GM12864 (cell line): ENCODE measurements at regions not wholly inside any gene's neighbourhood (a gene's known extent, or its start where the extent isn't known, plus 50 kb on each side); places are given as distances from the start of the nearest gene placed in this dataset.

ENCODE experiments used
- DNase-seq: peaks from one replicate; pipeline ENCODE4 v3.0.0-alpha.2; 2011; ENCODE audit warnings: low read depth
- H3K4me3 ChIP-seq: 2 replicates; pipeline ENCODE4 v1.5.1; 2011; ENCODE audit warnings: mild to moderate bottlenecking, low read depth, low read length, control low read depth
- TF ChIP-seq, protein P1 (sequence below): IDR thresholded peaks from 2 replicates; pipeline ENCODE4 v1.5.1; 2011; ENCODE audit warnings: low read depth, mild to moderate bottlenecking, moderate library complexity, low read length, control low read depth, inconsistent platforms; ENCODE audit errors: missing control alignments

DNA sequence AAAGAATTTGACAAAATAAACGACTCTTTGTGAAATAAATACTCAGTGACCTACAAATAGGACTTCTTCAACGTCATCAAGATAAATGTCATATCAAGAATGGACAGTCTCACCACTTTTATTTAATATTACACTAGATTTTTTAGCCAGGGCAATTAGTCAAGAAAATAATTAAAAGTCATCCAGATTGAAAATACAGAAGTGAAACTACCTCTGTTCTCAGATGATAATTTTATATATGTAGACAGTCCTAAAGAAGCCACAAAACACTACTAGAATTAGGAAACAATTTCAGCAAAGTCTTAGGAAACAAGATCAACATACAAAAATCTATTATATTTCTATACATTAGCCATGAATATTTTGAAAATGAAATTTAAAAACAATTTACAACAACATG is 689.6 kb upstream of the SEL1L start:
- no peak overlapping the region for H3K4me3 ChIP-seq
- TF ChIP-seq, protein P1, sequence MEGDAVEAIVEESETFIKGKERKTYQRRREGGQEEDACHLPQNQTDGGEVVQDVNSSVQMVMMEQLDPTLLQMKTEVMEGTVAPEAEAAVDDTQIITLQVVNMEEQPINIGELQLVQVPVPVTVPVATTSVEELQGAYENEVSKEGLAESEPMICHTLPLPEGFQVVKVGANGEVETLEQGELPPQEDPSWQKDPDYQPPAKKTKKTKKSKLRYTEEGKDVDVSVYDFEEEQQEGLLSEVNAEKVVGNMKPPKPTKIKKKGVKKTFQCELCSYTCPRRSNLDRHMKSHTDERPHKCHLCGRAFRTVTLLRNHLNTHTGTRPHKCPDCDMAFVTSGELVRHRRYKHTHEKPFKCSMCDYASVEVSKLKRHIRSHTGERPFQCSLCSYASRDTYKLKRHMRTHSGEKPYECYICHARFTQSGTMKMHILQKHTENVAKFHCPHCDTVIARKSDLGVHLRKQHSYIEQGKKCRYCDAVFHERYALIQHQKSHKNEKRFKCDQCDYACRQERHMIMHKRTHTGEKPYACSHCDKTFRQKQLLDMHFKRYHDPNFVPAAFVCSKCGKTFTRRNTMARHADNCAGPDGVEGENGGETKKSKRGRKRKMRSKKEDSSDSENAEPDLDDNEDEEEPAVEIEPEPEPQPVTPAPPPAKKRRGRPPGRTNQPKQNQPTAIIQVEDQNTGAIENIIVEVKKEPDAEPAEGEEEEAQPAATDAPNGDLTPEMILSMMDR, result no peak
- DNase-seq, result no peak

DNA sequence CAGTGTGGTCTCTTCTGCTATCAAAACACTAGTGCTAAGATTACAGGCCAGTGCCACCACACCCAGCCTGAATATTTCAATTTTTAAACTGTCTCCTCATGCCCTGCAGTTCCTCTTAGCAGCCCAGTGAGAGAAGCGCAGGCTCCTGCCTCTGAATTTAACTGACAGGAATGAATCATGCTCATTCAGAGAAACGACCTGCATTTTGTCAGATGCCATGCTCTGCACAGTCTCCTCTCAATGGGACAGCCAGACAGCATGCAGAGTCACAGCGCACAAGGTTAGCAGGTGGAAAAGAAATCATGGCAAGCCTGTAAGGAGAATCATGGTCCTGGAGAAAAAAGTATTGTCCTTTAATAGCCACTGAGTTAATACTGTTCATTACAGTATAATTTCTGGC is 691.0 kb upstream of the SEL1L start:
- no peak for DNase-seq
- TF ChIP-seq, protein P1, result no peak

DNA sequence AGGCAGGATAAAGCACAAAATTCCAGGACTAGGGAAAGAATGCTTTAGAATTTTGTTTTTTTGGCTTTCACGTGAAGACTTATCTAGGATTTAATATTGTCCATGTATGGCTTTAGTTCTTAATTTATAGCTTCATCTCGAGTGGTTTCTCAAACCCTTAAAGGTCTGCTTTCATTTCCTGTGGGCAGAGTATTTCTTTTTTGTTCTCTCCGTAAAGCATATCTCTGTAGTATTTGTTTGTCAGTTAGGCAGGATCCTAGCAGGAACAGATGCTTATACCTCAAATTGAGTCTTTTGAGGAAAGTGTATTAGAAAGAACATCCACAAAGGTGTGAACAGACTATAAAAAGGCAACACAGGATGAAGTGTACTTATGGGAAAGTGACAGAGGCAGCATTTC is 697.1 kb upstream of the SEL1L start:
- DNase-seq, result no peak
- H3K4me3 ChIP-seq, result no peak overlapping the region
- TF ChIP-seq, protein P1, result no peak

More for the DNA sequence above, 691.0 kb upstream of the SEL1L start:
- H3K4me3 ChIP-seq, result no peak overlapping the region

DNA sequence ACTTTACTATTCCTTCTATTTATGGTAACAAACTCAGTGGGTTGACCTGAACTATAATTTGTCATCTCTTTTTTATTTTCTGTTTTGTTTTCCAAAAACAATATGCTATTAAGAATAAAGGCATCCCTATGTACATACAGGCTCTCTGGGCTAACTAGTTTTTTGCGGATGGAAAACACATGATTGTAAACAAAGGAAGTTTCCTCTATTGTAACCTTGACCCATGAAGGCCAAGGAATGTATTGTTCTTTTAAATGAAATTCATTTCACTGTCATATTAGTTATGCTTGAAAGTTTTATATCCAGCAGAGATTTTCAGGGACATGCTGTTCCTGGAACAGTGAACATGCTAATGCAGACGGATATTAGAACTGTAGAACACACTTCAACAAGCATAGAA is 705.0 kb upstream of the SEL1L start:
- H3K4me3 ChIP-seq, result no peak overlapping the region
- TF ChIP-seq, protein P1, result no peak
- DNase-seq, result no peak

DNA sequence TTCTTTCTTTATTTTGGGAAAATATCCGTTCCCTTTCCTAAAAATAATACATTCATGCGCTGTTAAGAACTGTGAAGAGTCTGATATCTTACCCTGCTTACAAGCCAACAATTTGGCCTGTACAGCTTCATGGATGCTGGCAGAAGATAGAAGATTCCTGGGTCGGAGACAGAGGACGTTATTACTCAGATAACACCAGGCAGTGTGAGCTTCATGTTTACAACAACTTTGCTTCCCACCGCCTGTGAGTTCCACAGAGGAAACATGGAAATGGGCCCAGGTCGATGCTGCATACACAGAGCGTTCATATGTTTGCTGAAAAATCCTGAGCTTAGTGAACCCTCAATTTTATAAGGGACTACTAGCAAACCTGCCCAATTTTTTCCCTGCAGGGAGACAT is 705.6 kb upstream of the SEL1L start:
- TF ChIP-seq, protein P1, result no peak
- no peak overlapping the region for H3K4me3 ChIP-seq
- no peak for DNase-seq

DNA sequence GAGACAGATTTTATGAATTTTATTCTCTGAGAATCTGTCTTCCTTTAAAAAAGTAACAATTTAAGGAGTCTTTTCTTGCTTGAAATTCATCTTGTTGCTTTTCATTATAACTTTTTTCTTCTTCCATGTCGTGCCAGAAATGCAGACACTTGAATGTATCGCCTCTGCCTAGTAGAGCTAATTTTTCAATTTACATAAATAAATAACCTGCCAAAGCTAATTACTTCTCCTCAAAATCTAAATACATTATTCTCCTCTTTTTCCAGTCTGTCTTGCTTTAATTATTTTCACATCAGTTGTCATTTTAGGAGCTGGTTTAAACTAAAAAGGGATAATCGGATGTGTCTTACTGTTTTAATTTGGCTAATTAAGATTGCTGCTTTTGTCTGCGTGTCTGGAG is 711.1 kb upstream of the SEL1L start:
- TF ChIP-seq, protein P1, result no peak
- no peak for DNase-seq
- H3K4me3 ChIP-seq, result no peak overlapping the region

DNA sequence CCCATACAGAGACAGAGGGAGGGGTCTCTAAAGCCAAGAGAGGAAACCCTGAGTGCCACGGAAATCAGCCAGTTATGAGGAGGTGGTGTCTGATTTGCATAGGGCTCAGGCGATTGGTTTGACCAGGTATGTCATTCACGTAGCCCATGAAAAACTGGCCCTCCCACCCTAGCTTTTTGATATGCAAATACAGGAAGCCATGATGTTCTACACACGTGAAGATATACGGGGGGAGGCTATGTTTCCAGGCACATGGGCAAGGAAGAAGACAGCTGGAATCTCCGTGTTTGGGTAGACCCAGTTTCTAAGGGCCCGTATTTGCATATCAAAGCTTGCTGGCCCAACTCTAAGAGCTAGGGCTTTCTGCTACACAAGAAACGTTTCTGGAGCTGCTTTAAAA is 717.8 kb upstream of the SEL1L start:
- TF ChIP-seq, protein P1, result no peak
- no peak overlapping the region for H3K4me3 ChIP-seq
- DNase-seq, result no peak
